ENCODE measurements at regions not wholly inside any gene's neighbourhood (a gene's known extent, or its start where the extent isn't known, plus 50 kb on each side); places are given as distances from the start of the nearest gene placed in this dataset.
"Not testable (repeated sequence)": the region's sequence is repeated elsewhere in the genome, so short reads cannot be mapped to it uniquely, and the experiment has no call there.

- peak in 1 of 3 donors; percentile 17 for DNase-seq
These were observed 122.1 kb downstream of the ARL4C start for GRCh38 chr2:234374736-234375135.

- DNase-seq, result no peak
These were observed 122.8 kb downstream of the ARL4C start for GRCh38 chr2:234374150-234374508.

- no peak for DNase-seq
These were observed 123.3 kb downstream of the ARL4C start for GRCh38 chr2:234373481-234374149.

GRCh38 chr2:234373060-234373459, 123.8 kb downstream of the ARL4C start:
- DNase-seq, result no peak

- DNase-seq, result no peak
These were observed 124.4 kb downstream of the ARL4C start for GRCh38 chr2:234372506-234372905.

GRCh38 chr2:234368861-234369261, 128.0 kb downstream of the ARL4C start:
- DNase-seq, result no peak

GRCh38 chr2:234366891-234367290, 130.0 kb downstream of the ARL4C start:
- peak; percentile 31 to 64 (median 36) for DNase-seq

- no peak for DNase-seq
These were observed 132.2 kb downstream of the ARL4C start for GRCh38 chr2:234364661-234365060.

GRCh38 chr2:234363647-234364294, 133.1 kb downstream of the ARL4C start:
- no peak for DNase-seq

GRCh38 chr2:234363011-234363487, 133.8 kb downstream of the ARL4C start:
- no peak for DNase-seq

GRCh38 chr2:234360313-234360975, 136.4 kb downstream of the ARL4C start:
- not testable (repeated sequence) for DNase-seq

GRCh38 chr2:234357666-234358065, 139.2 kb downstream of the ARL4C start:
- no peak for DNase-seq

GRCh38 chr2:234355808-234356365, 141.0 kb downstream of the ARL4C start:
- no peak for DNase-seq

GRCh38 chr2:234355021-234355720, 141.7 kb downstream of the ARL4C start:
- DNase-seq, result no peak

- no peak for DNase-seq
These were observed 144.6 kb downstream of the ARL4C start for GRCh38 chr2:234352270-234352669.

- DNase-seq, result not testable (repeated sequence)
These were observed 145.0 kb downstream of the ARL4C start for GRCh38 chr2:234351866-234352265.

- DNase-seq, result no peak
These were observed 148.8 kb downstream of the ARL4C start for GRCh38 chr2:234348081-234348480.

- no peak for DNase-seq
These were observed 151.0 kb downstream of the ARL4C start for GRCh38 chr2:234345921-234346320.

GRCh38 chr2:234344012-234344411, 152.9 kb downstream of the ARL4C start:
- DNase-seq, result no peak

GRCh38 chr2:234343372-234343771, 153.5 kb downstream of the ARL4C start:
- no peak for DNase-seq

GRCh38 chr2:234341306-234341985, 155.4 kb downstream of the ARL4C start:
- peak in 1 of 3 donors; percentile 85 for DNase-seq
